ENCODE measurements at regions not wholly inside any gene's neighbourhood (a gene's known extent, or its start where the extent isn't known, plus 50 kb on each side); places are given as distances from the start of the nearest gene placed in this dataset.
A peak's percentile ranks its signal among the peaks of the same experiment; 100 is the strongest.

DNA sequence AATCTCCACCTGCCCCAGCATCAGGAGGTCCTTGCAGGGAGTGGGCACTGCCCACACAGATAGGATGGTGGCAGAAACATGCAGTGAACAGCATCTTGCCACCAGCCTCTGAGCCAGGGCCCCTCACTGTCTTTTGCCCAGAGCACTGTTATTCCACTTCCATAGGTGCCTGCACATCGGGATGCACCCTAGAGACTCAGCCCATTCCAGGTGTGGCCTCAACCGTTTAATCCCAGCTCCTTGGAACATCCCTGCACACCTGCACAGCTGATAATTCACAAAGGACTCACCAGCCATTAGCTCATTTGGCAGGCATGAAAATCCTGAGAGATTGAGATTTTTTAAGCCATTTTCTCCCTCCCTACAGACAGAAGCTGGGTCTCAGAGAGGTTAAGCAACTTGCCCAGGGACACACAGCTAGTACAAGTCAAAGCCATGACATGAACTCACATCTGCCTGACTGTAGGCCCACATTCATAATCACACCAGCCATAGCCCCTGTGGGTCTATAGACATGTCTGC, 116.3 kb downstream of the EFNB1 start:
- ATAC-seq (ENCODE audit: poor library complexity) (no peak), DNase-seq (no peak)
- intact Hi-C loops (cut with DNase I): no loop called here

DNA sequence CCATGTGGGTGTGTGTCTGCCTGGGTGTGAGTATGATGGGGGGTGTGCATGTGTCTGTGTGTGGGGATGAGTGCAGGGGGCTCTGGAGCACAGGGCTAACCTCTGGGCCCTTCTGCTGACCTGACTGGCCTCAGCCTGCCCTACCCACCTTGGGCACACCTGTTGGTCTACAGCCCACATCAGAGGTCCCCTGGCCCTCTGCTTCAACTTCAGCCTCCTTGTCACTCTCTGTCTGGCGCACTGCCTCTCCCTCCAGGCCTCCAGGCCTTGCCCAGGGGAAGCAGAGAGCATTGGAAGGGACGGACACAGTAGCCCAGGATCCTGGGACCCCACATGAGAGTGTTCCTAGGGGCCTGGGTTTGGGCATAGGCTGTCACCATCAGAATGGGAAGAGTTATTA, 115.4 kb downstream of the EFNB1 start:
- intact Hi-C loops (cut with DNase I): no loop called here
- ATAC-seq (ENCODE audit: poor library complexity) (no peak), DNase-seq (no peak)

DNA sequence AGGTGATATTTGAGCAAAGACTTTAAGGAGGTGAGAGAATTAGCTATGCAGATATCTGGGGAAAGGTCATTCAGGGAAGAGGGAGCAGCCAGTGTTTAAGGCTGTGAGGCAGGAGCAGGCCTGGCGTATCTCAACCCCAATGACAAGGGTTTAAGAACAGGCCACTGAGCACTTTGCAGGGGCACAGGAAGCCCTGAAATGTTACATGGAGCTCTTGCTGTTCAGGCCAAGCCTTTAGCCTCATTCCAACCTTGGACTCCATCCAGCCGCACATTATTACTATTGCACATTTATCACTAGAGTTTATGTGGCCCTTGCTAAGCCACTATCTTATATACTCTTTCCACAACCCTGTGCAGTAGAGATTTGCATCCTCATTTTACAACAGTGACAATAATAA, 114.0 kb downstream of the EFNB1 start:
- intact Hi-C loops (cut with DNase I): no loop called here
- DNase-seq (no peak), ATAC-seq (ENCODE audit: poor library complexity) (peak; percentile 64)

DNA sequence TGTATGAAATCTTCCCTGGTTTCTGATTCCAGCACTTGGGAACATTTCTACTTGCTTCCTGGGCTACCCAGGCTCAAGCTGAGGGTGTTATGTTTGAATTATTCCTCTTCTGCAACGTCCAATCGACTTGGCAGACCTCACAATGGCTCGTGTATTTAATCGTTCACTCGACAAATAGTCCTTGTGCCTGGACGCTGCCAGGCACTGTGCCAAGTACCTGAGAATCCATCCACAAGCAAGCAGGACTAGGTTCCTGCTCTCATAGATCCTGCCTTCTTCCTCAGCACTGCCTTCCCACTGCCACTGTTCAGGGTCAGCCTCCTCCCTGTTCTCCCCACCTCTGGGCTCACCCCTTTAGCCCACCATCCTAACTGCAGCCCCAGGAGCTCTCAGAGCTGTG, 113.3 kb downstream of the EFNB1 start:
- ATAC-seq (ENCODE audit: poor library complexity): peak; percentile 43
- intact Hi-C loops (cut with DNase I): no loop called here
- no peak for DNase-seq

DNA sequence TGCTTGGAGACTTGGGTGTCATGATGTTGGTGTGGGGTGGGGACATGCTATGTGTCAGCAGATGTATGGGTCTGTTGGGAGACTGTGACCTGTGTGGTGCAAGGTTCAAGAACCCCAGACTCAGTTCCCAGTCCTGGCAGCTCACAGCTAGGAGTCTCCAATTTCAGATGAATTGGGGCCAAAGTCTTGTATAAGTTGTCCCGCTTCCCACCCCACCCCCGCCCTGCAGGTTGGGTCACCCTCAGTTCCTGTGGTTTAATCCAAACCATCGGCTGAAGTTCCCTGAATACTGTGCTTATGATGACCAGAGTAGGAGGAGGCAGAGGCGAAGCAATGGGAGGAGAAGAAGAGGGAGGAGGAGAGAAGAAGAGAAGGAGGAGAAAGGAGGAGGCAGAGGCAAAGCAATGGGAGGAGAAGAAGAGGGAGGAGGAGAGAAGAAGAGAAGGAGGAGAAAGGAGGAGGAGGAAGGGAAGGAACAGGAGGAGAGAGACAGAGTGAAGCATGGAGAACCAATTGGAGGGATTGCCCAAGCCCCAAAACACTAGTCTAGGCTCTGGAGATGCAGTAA, 112.6 kb downstream of the EFNB1 start:
- intact Hi-C loops (cut with DNase I): no loop called here
- DNase-seq (no peak), ATAC-seq (ENCODE audit: poor library complexity) (no peak)

DNA sequence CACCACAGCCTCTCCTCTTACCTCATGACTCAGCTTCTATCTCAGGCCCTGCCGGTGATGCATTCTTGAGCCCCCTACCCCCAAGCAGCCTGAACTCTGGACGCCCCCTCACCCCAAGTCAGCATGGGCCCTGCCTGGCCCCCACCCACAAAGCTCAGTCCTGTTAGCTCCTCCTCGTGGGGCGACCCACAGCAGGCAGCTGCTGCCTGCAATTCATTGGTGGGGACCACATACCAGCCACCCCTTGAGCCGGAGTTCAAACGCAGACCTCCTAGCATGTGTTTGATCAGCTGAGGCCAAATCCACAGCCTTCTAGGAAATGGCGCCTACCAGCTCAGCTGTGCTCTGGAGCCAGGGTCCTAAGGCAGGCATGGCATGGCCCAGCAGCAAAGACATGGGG, 111.8 kb downstream of the EFNB1 start:
- DNase-seq (no peak), ATAC-seq (ENCODE audit: poor library complexity) (no peak)
- intact Hi-C loops (cut with DNase I): no loop called here

DNA sequence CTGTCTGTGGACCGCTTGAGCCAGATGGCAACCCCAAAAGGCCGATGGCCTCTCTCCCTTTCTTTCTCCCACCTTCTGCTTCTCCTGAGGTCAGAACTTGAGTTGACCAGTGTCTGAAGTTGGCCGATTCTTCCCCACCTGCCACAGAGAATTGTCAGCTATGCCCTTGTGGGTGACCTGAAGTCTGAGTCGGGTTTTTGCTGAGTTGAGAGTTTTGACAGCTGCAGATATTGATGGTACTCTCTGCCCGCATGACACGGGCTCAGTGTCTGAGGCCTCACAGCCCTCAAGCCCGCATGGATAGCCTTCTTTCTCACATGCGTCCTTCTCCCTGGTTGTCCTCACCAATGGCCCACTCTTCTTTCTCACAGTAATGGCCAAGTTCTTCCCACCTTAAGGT, 111.0 kb downstream of the EFNB1 start:
- DNase-seq (no peak), ATAC-seq (ENCODE audit: poor library complexity) (no peak)
- intact Hi-C loops (cut with DNase I): loop anchor here (10.0 kb wide), 1 partner anchor 55 kb away; no protein-coding TSS in a partner anchor

DNA sequence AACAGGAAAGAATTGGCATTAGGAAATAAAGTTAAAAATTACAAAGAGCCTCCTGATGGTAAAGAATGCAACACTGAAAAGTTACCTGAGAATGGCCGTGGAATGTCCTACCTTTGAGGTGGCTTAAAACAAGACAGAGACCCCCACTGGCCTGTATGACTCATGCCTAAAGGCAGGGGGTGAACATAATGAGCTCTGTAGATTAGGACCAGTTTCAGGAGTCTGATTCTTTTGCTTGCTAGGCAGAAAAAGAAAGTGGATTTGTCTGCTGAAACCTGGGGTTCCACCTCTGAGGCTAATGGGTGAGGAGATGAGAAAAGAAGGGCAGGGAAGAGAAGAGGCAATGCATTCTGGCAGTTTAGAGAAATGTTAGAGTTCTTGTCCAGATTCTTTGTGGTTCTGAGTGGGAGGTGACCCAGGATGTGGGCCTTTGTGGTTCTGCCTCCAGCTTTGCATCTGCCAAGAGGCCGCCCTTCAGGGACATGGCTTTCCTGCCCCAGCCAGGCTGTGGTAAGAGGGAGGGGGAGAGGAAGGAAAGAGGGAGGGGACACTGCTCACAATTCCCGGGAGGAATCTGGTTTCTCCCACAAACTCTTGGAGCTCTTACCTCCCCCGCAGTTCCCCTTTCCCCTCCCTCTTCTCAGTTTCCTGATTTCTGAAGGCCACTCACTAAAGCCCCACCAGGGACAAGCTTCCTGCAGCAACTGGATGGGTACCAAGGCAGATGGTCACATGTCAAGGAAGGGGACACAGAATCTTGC, 109.6 kb downstream of the EFNB1 start:
- DNase-seq (peak; percentile 50), ATAC-seq (ENCODE audit: poor library complexity) (peak; percentile 19)
- intact Hi-C loops (cut with DNase I): loop anchor here (10.0 kb wide), 1 partner anchor 56 kb away; no protein-coding TSS in a partner anchor

DNA sequence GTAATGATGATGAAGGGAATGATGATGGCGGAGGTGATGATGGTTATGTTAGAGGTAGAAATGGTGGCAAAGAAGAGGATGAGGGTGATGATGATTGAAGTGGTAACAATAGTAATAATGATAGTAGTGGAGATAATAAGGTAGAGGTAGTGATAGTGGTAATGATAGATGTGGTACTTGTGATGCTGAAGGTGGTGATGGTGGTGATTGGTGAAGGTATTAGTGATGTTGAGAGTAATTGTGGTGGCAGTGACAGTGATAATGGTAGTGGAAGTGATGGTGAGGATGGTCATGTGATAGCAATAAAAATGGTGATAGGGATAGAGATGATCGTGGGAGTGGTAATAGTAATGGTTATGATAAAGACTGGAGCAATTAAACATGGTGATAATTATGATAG, 108.8 kb downstream of the EFNB1 start:
- DNase-seq (no peak), ATAC-seq (ENCODE audit: poor library complexity) (no peak)
- intact Hi-C loops (cut with DNase I): loop anchor here (10.0 kb wide), 1 partner anchor 57 kb away; no protein-coding TSS in a partner anchor

DNA sequence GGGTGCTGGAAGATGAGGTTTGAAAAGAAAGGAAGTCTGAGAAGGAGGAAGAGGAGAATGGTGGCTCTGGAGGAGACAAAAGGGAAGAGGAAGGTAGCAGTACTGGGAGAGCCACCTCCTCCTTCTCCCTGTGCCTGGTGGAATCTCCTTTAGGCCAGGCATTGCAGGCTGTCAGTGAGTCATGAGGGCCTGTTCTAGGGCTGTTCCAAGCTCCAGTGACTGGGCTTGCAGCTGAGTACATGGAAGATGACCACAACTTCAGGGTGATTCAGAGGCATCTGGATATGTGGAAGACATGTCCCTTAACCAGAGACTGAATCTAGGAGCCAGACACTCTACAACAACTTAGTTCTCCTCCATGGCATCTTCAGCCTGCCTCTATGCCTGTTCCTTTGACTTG, 107.8 kb downstream of the EFNB1 start:
- intact Hi-C loops (cut with DNase I): loop anchor here (10.0 kb wide), 1 partner anchor 58 kb away; no protein-coding TSS in a partner anchor
- ATAC-seq (ENCODE audit: poor library complexity) (no peak), DNase-seq (no peak)

DNA sequence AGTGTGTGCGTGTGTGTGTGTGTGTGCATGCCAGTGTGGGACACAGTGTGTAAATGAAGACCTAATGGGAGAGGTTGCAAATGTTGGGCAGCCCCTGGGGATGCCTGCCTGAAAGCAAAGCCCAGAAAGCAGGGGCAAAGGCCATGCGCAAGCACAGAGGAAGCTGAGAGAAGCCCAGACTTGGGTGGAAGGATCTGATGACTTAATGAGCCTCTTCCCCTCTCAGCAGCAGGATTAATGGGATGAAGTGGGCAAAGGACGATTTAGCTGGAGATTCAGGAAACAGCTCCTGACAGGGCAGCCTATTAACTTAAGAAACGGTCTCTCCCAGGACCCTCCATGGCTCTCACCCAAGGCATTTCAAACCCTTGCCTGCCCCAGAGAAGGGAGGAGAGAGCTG, 107.3 kb downstream of the EFNB1 start:
- no peak for ATAC-seq (ENCODE audit: poor library complexity)
- DNase-seq: no peak
- intact Hi-C loops (cut with DNase I): loop anchor here (10.0 kb wide), 1 partner anchor 59 kb away; no protein-coding TSS in a partner anchor

DNA sequence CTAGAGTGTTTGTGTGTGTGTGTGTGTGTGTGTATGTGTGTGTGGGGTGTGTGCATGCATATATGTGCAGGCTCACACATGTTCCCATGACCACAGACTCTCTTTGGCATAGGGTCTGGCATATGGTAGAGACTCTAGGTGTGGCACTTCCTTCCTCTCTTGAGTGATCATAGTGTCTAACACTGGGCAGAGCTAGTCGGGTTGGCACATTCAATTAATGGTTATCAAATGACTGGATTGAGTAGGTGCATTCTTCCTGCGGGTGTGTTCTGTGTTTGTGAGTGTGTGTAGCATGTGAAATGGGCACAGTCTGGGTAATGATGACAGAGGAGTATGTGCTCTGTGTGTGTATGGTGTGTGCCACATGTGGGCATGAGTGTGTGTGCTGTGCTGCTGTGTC, 106.5 kb downstream of the EFNB1 start:
- no peak for DNase-seq
- intact Hi-C loops (cut with DNase I): loop anchor here (10.0 kb wide), 1 partner anchor 59 kb away; no protein-coding TSS in a partner anchor
- no peak for ATAC-seq (ENCODE audit: poor library complexity)

DNA sequence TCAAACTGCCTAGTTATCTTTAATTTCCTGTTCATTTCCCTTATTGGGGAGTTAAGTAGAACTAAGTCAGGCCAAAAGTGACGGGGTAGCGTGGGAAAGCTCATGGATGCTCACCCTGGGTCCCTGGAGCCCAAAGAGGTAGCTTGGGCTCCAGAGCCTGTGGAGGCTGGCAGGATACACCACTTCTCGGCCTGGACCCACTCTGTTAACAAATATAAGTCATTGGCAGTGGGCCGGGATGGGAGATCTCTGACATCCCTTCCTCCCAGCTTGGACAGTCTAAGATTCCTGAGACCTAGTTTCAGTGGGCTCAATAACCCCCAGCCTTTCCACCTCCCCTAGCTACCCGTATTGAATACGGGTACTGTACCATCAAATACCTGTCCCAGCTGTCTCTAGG, 106.1 kb downstream of the EFNB1 start:
- intact Hi-C loops (cut with DNase I): loop anchor here (10.0 kb wide), 1 partner anchor 60 kb away; no protein-coding TSS in a partner anchor
- no peak for ATAC-seq (ENCODE audit: poor library complexity)
- no peak for DNase-seq

DNA sequence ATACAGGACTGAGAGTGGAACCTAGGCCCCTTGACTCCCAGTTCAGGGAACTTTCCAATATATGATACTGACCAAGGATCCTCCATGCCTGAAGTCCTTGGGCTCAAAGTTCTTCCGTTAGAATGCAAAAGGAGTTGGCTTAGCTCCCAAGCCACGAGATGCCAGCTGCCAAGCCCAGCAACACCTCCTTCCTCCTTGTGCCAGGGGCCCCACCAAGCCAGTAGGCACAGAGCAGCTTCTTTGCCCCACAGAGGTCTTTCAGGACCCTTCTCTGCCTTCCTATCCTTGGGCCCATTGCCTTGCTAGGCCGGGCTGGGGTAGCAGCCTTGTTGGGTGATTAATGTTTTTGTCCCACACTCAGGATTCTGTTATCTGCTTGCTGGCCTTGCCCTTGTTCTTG, 105.6 kb downstream of the EFNB1 start:
- intact Hi-C loops (cut with DNase I): loop anchor here (10.0 kb wide), 1 partner anchor 60 kb away; no protein-coding TSS in a partner anchor
- DNase-seq (no peak), ATAC-seq (ENCODE audit: poor library complexity) (no peak)

DNA sequence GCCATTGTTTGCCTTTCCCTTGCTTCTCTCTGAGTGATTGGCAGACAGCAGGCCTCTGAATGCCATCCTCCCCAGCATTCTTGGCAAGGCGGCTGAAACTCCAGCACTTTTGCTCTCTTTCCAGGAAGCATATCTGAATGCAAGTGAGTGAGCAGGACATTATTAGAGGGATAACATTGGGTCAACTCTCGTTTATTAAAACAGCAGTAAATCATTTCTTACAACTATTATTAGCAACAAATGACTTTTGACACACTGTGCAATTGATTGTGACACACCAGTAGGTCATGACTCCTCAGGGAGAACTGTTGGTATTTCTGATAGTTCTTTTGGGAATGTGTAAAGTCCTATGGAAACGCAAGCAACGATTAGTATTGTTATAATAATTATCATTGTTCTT, 103.8 kb downstream of the EFNB1 start:
- no peak for DNase-seq
- intact Hi-C loops (cut with DNase I): loop anchor here (10.0 kb wide), 1 partner anchor 62 kb away; no protein-coding TSS in a partner anchor
- peak; percentile 78 for ATAC-seq (ENCODE audit: poor library complexity)

DNA sequence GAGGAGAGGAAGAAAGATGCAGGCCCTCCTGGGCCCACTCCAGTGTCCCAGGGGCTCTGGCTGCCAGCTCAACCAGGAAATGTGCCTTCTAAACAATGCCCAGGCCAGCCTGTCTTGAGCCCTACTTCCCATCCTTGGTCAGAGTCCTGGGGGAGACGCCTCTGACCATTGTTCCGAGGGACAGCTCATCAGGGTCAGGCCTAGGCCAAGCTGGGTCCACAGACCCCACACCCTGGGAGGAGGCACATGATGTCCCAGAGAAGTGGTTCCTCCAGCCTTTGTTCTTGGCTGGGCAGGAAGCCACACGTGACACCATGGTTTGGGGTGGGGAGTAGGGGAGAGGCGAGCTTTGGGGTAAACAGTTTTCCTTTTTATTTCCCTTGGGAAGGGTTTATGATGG, 102.5 kb downstream of the EFNB1 start:
- DNase-seq: peak; percentile 46
- ATAC-seq (ENCODE audit: poor library complexity): peak; percentile 35
- intact Hi-C loops (cut with DNase I): loop anchor here (10.0 kb wide), 1 partner anchor 63 kb away; no protein-coding TSS in a partner anchor

DNA sequence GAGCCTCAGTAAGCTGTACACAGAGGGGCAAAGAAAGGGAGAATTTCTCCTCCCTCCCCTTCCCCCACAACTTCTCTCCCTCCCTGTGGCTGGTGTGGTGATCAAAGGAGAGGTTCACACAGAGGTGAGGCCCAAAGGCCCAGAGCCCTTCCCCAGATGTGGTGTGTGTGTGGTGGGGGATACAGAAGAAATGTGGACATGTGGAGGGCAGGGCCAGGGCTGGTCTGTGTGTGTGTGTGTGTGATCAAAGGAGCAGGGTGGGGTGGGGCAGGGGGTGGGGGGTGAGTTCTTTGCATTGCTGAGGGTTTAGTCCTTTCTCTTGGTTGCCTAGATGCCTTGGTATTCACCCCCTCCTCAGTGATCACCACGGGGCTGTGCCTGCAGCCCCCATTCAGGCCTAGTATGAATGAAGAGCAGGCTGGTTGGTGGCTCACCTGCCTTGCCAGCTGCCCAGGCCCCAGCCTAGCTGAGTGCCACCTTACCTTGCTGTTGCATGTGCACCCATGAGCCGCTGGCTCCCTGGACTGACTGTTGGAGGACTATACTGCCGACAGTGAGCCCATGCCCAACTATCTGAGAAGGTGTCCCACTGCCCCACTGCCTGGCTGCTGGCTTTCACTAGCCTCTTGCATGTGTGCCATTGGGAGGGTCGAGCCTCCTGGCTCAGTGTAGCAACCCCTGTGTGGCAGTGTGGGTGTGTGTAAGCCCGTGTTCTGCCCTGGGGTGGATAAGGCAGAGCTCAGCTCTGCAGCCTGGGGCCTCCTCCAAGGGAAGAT, 101.9 kb downstream of the EFNB1 start:
- intact Hi-C loops (cut with DNase I): loop anchor here (10.0 kb wide), 1 partner anchor 64 kb away; no protein-coding TSS in a partner anchor
- no peak for DNase-seq
- no peak for ATAC-seq (ENCODE audit: poor library complexity)

DNA sequence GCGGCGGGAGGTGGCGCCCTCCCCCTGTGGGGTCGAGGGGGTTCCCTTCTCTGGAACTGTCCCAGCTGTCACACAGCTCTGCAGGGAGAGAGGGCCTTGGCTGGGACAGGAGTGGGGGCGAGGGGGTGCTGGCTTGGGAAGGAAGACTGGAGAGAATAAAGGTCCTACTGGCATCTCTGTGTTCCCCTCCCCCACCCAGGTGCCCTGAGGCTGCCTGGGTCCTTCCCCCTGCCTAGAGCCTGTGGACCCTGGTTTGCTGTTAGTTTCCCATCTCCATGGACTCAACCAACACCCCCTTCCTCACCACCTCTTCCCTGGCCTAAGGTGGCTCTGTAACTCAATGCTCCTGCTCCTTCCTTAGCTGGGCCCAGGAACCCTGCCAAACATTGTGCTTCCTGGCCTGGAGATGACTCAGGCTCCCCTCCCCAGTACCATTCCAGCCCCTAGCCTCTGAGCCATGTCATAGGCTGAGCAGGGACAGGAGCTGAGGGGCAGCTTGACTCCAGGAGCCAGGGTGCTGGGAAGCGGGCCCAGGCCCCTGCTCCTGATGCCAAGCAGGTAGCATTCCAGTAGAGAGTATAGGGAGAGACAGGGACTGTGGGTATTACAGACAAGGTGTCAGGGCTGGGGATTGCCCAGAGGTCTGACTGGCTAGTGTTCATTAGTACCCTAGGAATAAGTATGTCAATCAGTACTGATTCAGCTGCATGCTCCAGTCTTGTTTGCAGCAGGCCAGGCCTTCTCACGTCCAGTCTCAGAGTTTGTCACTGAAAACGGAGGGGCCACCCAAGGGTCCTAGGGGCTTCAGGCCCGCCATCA, 100.7 kb downstream of the EFNB1 start:
- DNase-seq: peak; percentile 47
- intact Hi-C loops (cut with DNase I): loop anchor here (10.0 kb wide), 1 partner anchor 65 kb away; no protein-coding TSS in a partner anchor
- ATAC-seq (ENCODE audit: poor library complexity): peak; percentile 32

All from Right ventricle myocardium superior (tissue), 1 donor.